VCaP (cell line): ENCODE measurements at regions not wholly inside any gene's neighbourhood (a gene's known extent, or its start where the extent isn't known, plus 50 kb on each side); places are given as distances from the start of the nearest gene placed in this dataset.
A peak's percentile ranks its signal among the peaks of the same experiment; 100 is the strongest.
"Not testable (repeated sequence)": the region's sequence is repeated elsewhere in the genome, so short reads cannot be mapped to it uniquely, and the experiment has no call there.

Experiments used
- H3K27ac ChIP-seq: fragments of 450-650 bp; 2 replicates; pipeline ENCODE4 v1.5.1; 2017
- CTCF ChIP-seq: fragments of 450-650 bp; conservative IDR thresholded peaks from 2 replicates; pipeline ENCODE4 v1.5.1; 2017; ENCODE audit warnings: mild to moderate bottlenecking, moderate library complexity

GRCh38 chr4:14348506-14348905 is 653.8 kb upstream of the CPEB2 start:
- H3K27ac ChIP-seq: no peak overlapping the region
- no peak for TF ChIP-seq CTCF

- H3K27ac ChIP-seq: not testable (repeated sequence)
Measured at GRCh38 chr4:14358544-14359160, 643.6 kb upstream of the CPEB2 start.

- TF ChIP-seq CTCF: no peak
- no peak overlapping the region for H3K27ac ChIP-seq
Measured at GRCh38 chr4:14359991-14360390, 642.3 kb upstream of the CPEB2 start.

- TF ChIP-seq CTCF: no peak
- no peak overlapping the region for H3K27ac ChIP-seq
Measured at GRCh38 chr4:14361084-14361483, 641.2 kb upstream of the CPEB2 start.

- H3K27ac ChIP-seq: no peak overlapping the region
- TF ChIP-seq CTCF: no peak
Measured at GRCh38 chr4:14362385-14362784, 639.9 kb upstream of the CPEB2 start.

GRCh38 chr4:14364953-14365536 is 637.2 kb upstream of the CPEB2 start:
- peak overlapping the region; percentile 58 for H3K27ac ChIP-seq
- TF ChIP-seq CTCF: no peak

GRCh38 chr4:14368391-14368790 is 633.9 kb upstream of the CPEB2 start:
- TF ChIP-seq CTCF: no peak
- no peak overlapping the region for H3K27ac ChIP-seq

GRCh38 chr4:14371131-14371530 is 631.1 kb upstream of the CPEB2 start:
- no peak overlapping the region for H3K27ac ChIP-seq
- TF ChIP-seq CTCF: no peak
